ENCODE measurements at regions not wholly inside any gene's neighbourhood (a gene's known extent, or its start where the extent isn't known, plus 50 kb on each side); places are given as distances from the start of the nearest gene placed in this dataset.

GRCh38 chr20:7226156-7226555 is 458.7 kb downstream of the BMP2 start:
- DNase-seq (ENCODE audit: low read depth in 2 of 3, low spot score in 2 of 3) = no peak

- DNase-seq (ENCODE audit: low read depth in 2 of 3, low spot score in 2 of 3) = no peak
Measured at GRCh38 chr20:7231303-7231702, 463.8 kb downstream of the BMP2 start.

- no peak for DNase-seq (ENCODE audit: low read depth in 2 of 3, low spot score in 2 of 3)
Measured at GRCh38 chr20:7232796-7233195, 465.3 kb downstream of the BMP2 start.

- no peak for DNase-seq (ENCODE audit: low read depth in 2 of 3, low spot score in 2 of 3)
Measured at GRCh38 chr20:7237251-7237650, 469.8 kb downstream of the BMP2 start.

- no peak for DNase-seq (ENCODE audit: low read depth in 2 of 3, low spot score in 2 of 3)
Measured at GRCh38 chr20:7240490-7240889, 473.0 kb downstream of the BMP2 start.

- no peak for DNase-seq (ENCODE audit: low read depth in 2 of 3, low spot score in 2 of 3)
Measured at GRCh38 chr20:7248281-7249201, 481.1 kb downstream of the BMP2 start.

GRCh38 chr20:7250337-7250736 is 482.9 kb downstream of the BMP2 start:
- DNase-seq (ENCODE audit: low read depth in 2 of 3, low spot score in 2 of 3) = no peak

- no peak for DNase-seq (ENCODE audit: low read depth in 2 of 3, low spot score in 2 of 3)
Measured at GRCh38 chr20:7257099-7257498, 489.6 kb downstream of the BMP2 start.

GRCh38 chr20:7257692-7258466 is 490.4 kb downstream of the BMP2 start:
- no peak for DNase-seq (ENCODE audit: low read depth in 2 of 3, low spot score in 2 of 3)

- DNase-seq (ENCODE audit: low read depth in 2 of 3, low spot score in 2 of 3) = no peak
Measured at GRCh38 chr20:7262803-7263202, 495.3 kb downstream of the BMP2 start.

- DNase-seq (ENCODE audit: low read depth in 2 of 3, low spot score in 2 of 3) = no peak
Measured at GRCh38 chr20:7264137-7264536, 496.7 kb downstream of the BMP2 start.

- DNase-seq (ENCODE audit: low read depth in 2 of 3, low spot score in 2 of 3) = no peak
Measured at GRCh38 chr20:7269452-7269851, 502.0 kb downstream of the BMP2 start.

GRCh38 chr20:7272512-7272911 is 505.0 kb downstream of the BMP2 start:
- DNase-seq (ENCODE audit: low read depth in 2 of 3, low spot score in 2 of 3) = no peak

GRCh38 chr20:7274870-7275269 is 507.4 kb downstream of the BMP2 start:
- DNase-seq (ENCODE audit: low read depth in 2 of 3, low spot score in 2 of 3) = no peak

- DNase-seq (ENCODE audit: low read depth in 2 of 3, low spot score in 2 of 3) = no peak
Measured at GRCh38 chr20:7275645-7276237, 508.3 kb downstream of the BMP2 start.

- DNase-seq (ENCODE audit: low read depth in 2 of 3, low spot score in 2 of 3) = peak in 2 of 3 donors; percentile 66 to 80
Measured at GRCh38 chr20:7285918-7286556, 518.6 kb downstream of the BMP2 start.

GRCh38 chr20:7291323-7291943 is 523.9 kb downstream of the BMP2 start:
- no peak for DNase-seq (ENCODE audit: low read depth in 2 of 3, low spot score in 2 of 3)

- no peak for DNase-seq (ENCODE audit: low read depth in 2 of 3, low spot score in 2 of 3)
Measured at GRCh38 chr20:7291946-7292345, 524.5 kb downstream of the BMP2 start.

- DNase-seq (ENCODE audit: low read depth in 2 of 3, low spot score in 2 of 3) = no peak
Measured at GRCh38 chr20:7294816-7295360, 527.4 kb downstream of the BMP2 start.

- no peak for DNase-seq (ENCODE audit: low read depth in 2 of 3, low spot score in 2 of 3)
Measured at GRCh38 chr20:7301807-7302206, 534.3 kb downstream of the BMP2 start.
